COLO829 (cell line): ENCODE measurements at regions not wholly inside any gene's neighbourhood (a gene's known extent, or its start where the extent isn't known, plus 50 kb on each side); places are given as distances from the start of the nearest gene placed in this dataset.
"Not testable (repeated sequence)": the region's sequence is repeated elsewhere in the genome, so short reads cannot be mapped to it uniquely, and the experiment has no call there.

Source experiments
- DNase-seq: peaks from one replicate; pipeline ENCODE4 v3.0.0; 2012; ENCODE audit warnings: low spot score

GRCh38 chr6:72457738-72458137 is 164.1 kb upstream of the KCNQ5 start:
- DNase-seq = no peak

GRCh38 chr6:72458521-72458920 is 163.3 kb upstream of the KCNQ5 start:
- DNase-seq = no peak

GRCh38 chr6:72461144-72461543 is 160.7 kb upstream of the KCNQ5 start:
- no peak for DNase-seq

GRCh38 chr6:72464246-72464645 is 157.6 kb upstream of the KCNQ5 start:
- no peak for DNase-seq

GRCh38 chr6:72464791-72465691 is 156.8 kb upstream of the KCNQ5 start:
- no peak for DNase-seq

- no peak for DNase-seq
These were observed 155.4 kb upstream of the KCNQ5 start for GRCh38 chr6:72466471-72466870.

- no peak for DNase-seq
These were observed 154.8 kb upstream of the KCNQ5 start for GRCh38 chr6:72466971-72467566.

- not testable (repeated sequence) for DNase-seq
These were observed 152.4 kb upstream of the KCNQ5 start for GRCh38 chr6:72469406-72469983.

GRCh38 chr6:72476051-72476450 is 145.8 kb upstream of the KCNQ5 start:
- no peak for DNase-seq

GRCh38 chr6:72476646-72477045 is 145.2 kb upstream of the KCNQ5 start:
- no peak for DNase-seq

GRCh38 chr6:72495441-72495840 is 126.4 kb upstream of the KCNQ5 start:
- DNase-seq = no peak

GRCh38 chr6:72497186-72497585 is 124.7 kb upstream of the KCNQ5 start:
- DNase-seq = no peak

- no peak for DNase-seq
These were observed 121.2 kb upstream of the KCNQ5 start for GRCh38 chr6:72500669-72501068.

GRCh38 chr6:72504406-72504805 is 117.5 kb upstream of the KCNQ5 start:
- DNase-seq = no peak

GRCh38 chr6:72505446-72505845 is 116.4 kb upstream of the KCNQ5 start:
- DNase-seq = no peak

GRCh38 chr6:72519871-72520270 is 102.0 kb upstream of the KCNQ5 start:
- no peak for DNase-seq

GRCh38 chr6:72521684-72522083 is 100.2 kb upstream of the KCNQ5 start:
- no peak for DNase-seq

GRCh38 chr6:72522735-72523141 is 99.1 kb upstream of the KCNQ5 start:
- DNase-seq = no peak

GRCh38 chr6:72524011-72524645 is 97.7 kb upstream of the KCNQ5 start:
- no peak for DNase-seq

GRCh38 chr6:72525821-72526510 is 95.9 kb upstream of the KCNQ5 start:
- no peak for DNase-seq

- no peak for DNase-seq
These were observed 91.7 kb upstream of the KCNQ5 start for GRCh38 chr6:72530152-72530551.

GRCh38 chr6:72530750-72531149 is 91.1 kb upstream of the KCNQ5 start:
- DNase-seq = no peak
